GM10248 (cell line): ENCODE measurements at regions not wholly inside any gene's neighbourhood (a gene's known extent, or its start where the extent isn't known, plus 50 kb on each side); places are given as distances from the start of the nearest gene placed in this dataset.

Experiments
- CTCF ChIA-PET: fragments of 300-600 bp; sonication (Branson Sonifier 250); formaldehyde crosslinking; extraction: SDS; loops from one replicate; lab custom pipeline; 2021; ENCODE audit warnings: antibody characterized with exemption; lab: Yijun Ruan, JAX
- POLR2A ChIA-PET: fragments of 350-650 bp; sonication (Branson Sonifier 250); formaldehyde crosslinking; extraction: SDS; loops from one replicate; lab custom pipeline; 2020; ENCODE audit warnings: antibody characterized with exemption; lab: Yijun Ruan, JAX
- DNase-seq: peaks from one replicate; pipeline ENCODE4 v3.0.0; 2012; ENCODE audit errors: extremely low spot score
- TF ChIP-seq, protein P1 (sequence below): IDR thresholded peaks from 2 replicates; pipeline ENCODE4 v1.5.1; 2012; ENCODE audit warnings: mild to moderate bottlenecking, low read depth; ENCODE audit errors: extremely low read depth, missing control alignments, control extremely low read depth

DNA sequence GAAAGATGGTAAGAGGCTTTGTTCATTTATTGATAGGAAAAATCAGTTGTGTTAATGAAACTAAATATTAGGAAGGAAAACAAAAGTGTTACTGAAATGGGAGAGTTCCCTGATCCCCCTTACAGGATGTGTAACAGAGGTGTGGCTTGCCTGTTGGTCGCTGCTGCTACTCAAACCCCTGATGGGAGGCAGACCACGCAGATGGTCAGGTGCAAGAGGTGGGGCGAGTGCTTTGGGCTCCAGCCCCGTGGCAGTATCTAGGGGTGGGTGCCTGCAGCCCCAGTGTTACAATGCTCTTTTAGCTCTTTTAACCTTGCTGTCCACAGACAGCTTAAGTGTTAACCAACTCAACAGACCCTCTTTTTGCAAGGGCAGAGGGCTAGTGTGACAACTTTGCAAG, 319.6 kb upstream of the DCN start:
- DNase-seq = no peak
- CTCF ChIA-PET = interaction anchor here (1.2 kb wide), 1 partner anchor 21 kb away, joined by 3 read pairs; no protein-coding TSS in a partner anchor
- TF ChIP-seq, protein P1, sequence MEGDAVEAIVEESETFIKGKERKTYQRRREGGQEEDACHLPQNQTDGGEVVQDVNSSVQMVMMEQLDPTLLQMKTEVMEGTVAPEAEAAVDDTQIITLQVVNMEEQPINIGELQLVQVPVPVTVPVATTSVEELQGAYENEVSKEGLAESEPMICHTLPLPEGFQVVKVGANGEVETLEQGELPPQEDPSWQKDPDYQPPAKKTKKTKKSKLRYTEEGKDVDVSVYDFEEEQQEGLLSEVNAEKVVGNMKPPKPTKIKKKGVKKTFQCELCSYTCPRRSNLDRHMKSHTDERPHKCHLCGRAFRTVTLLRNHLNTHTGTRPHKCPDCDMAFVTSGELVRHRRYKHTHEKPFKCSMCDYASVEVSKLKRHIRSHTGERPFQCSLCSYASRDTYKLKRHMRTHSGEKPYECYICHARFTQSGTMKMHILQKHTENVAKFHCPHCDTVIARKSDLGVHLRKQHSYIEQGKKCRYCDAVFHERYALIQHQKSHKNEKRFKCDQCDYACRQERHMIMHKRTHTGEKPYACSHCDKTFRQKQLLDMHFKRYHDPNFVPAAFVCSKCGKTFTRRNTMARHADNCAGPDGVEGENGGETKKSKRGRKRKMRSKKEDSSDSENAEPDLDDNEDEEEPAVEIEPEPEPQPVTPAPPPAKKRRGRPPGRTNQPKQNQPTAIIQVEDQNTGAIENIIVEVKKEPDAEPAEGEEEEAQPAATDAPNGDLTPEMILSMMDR = no peak
- POLR2A ChIA-PET = no interaction called here

DNA sequence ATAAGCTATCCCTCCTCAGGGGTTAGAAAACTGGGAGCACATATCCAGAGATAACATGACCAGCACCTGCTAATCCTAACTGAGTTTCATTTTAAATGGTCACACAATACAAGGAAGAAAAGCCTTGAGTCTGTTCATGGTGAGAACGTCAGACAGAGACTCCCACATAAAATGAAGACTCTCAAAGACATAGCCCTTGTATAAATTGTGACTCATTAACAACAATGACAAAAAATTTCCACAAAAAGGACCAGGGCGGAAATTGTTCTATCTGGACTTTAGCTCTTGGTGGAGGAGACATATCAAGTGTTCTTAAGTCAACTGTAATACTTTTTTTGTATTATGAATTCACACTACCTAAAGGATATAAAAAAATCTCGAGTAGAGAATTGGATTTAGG, 313.7 kb upstream of the DCN start:
- TF ChIP-seq, protein P1 = no peak
- ChIA-PET POLR2A (no interaction called here), CTCF (interaction anchor here (0.9 to 2.2 kb wide), 2 partner anchors 17 to 114 kb away, joined by 3 to 5 read pairs; no protein-coding TSS in a partner anchor)
- DNase-seq = no peak

DNA sequence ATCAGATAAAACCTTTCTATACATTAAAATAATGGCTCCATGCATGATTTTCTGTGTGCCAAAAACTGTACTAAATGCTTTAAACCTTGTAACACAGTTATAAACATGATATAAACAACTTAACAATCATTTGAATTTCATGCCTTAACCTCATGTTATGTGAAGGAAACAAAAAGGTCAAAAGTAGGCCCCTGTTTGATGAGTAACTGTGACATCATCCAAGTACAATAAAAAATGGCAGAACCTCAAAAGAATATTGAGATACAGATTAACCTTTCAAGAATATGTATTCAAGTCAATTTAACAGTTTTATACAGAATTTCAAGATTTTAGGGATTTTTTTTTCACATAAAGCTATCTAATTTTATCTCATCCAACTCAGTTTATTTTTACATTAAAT, 310.7 kb upstream of the DCN start:
- CTCF ChIA-PET = interaction anchor here (1.4 to 1.5 kb wide), 2 partner anchors 10 to 13 kb away, joined by 4 read pairs; no protein-coding TSS in a partner anchor
- DNase-seq = no peak
- TF ChIP-seq, protein P1 = no peak
- POLR2A ChIA-PET = no interaction called here

DNA sequence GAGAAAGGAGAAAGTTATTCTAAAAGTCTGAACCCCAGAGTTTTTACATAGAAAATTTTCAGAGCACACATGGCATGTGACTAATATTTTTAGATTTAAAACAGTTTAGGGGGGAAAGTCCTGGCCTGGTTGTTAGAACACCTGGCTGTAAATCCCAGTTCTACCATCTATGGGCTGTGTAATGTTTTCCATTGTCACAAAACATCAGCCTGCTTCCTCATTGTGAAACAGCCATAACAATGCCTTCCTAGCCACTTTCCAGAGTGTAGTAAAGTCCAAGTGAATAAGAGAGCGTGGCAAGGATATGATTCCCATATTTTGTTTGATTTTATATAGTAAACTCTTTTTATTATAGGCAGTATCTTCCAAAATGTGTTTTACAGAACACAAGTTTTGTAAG, 310.0 kb upstream of the DCN start:
- CTCF ChIA-PET = no interaction called here
- POLR2A ChIA-PET = no interaction called here
- TF ChIP-seq, protein P1 = no peak
- no peak for DNase-seq

DNA sequence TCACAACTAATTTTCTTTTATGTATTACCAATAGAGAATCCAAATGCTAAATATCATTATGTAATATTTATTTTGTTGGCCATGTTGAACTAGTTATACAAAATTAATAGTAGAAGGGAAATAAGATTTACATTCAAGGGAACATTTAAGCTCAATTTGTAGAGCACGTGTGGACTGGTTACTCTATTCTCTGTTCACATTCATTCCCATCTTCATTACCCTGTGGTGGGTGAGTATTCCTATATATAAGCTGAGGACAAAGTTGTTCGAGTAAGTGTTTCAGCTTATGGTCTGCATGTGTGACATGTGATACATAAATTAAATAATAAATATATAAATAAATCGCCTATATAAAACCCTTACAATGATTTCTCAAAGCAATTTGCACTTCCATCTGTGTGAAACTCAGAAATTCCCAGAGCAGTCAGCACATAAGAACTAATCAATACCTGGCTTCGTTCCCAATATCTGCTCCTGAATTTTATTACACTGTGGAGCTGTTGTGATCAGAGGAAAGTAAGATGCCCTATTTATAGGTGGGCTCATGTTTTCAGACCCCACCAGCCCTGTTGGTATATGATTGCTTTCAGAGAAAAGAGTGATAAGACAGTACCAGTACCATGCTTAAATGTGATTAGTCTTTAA, 308.2 kb upstream of the DCN start:
- CTCF ChIA-PET = no interaction called here
- POLR2A ChIA-PET = no interaction called here
- TF ChIP-seq, protein P1 = no peak
- no peak for DNase-seq

DNA sequence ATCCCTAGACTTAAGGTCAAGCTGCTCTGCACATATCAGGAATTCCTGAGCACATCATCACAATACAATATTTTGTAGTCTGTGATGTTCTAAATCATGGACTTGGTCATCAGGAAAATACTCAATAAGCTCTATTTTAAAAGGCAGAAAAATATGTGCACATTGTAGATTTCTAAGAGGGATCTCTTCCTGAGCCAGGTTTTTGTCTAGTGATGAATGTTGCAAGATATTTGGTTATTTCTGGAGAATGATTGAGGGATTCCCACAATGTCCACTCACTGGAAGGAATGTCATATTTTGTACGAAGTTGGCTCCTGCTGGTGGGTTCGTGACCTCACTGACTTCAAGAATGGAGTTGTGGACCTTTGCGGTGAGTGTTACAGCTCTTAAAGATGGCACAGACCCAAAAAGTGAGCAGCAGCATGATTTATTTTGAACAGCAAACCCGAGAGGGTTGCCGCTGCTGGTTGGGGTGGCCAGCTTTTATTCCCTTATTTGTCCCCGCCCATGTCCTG, 300.9 kb upstream of the DCN start:
- no peak for DNase-seq
- ChIA-PET POLR2A (no interaction called here), CTCF (interaction anchor here (1.8 kb wide), 1 partner anchor 11 kb away, joined by 4 read pairs; no protein-coding TSS in a partner anchor)
- TF ChIP-seq, protein P1 = no peak
